ENCODE measurements at regions not wholly inside any gene's neighbourhood (a gene's known extent, or its start where the extent isn't known, plus 50 kb on each side); places are given as distances from the start of the nearest gene placed in this dataset.

DNA sequence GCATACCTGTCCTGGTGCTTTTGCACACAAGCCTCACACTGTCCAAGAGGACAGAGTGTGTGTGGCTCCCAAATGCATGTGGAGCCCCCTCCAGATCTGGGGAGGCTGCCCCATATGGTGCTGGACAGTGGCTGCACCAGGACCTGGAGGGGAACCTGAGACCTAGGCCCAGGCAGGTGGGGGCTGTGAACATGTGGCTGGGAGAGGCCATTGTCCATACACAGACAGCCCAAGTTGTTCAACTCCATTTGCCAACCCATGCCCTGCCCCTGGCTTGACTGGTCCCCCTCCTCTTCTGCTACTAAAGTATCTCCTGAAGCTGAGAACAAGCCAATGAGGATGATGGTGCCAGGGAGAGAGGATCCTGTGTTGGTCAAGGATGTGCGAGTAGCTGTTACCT lies 94.0 kb downstream of the ING1 start:
- no peak for ATAC-seq
- Histone ChIP-seq H3K36me3 (ENCODE audit: control insufficient read depth, insufficient read depth, low read length) (no peaks in the 10 kb centered on the region), H4K20me1 (replicated peaks; ENCODE audit: control insufficient read depth, insufficient read depth, low read length) (no peaks in the 10 kb centered on the region), H3K27ac (ENCODE audit: extremely low read depth, low read depth, low read length) (no peak overlapping the region), H3K4me1 (replicated peaks in 1 of 2; ENCODE audit: control insufficient read depth in 2 of 2, insufficient read depth in 2 of 2, low read length in 2 of 2) (peaks cover 0 to 6% of the 10 kb centered on the region in 2 experiments; a peak in 1 of 5 replicates), H3K4me2 (ENCODE audit: insufficient read depth, low read length) (no peak overlapping the region), H3K9me1 (ENCODE audit: control insufficient read depth, insufficient read depth, low read length) (no peaks in the 10 kb centered on the region), H3K79me2 (ENCODE audit: control insufficient read depth, insufficient read depth, low read length) (no peaks in the 10 kb centered on the region), H3K27me3 (ENCODE audit: control insufficient read depth in 2 of 2, insufficient read depth in 2 of 2, low read length in 2 of 2) (peaks cover 14 to 24% of the 10 kb centered on the region in 2 experiments; a peak in 4 of 5 replicates), H3K9ac (ENCODE audit: insufficient read depth in 1 of 2, low read depth in 2 of 2, low read length in 2 of 2) (no peak overlapping the region), H3K9me3 (replicated peaks; ENCODE audit: control insufficient read depth, insufficient read depth, low read depth, low read length) (no peaks in the 10 kb centered on the region), H2AFZ (ENCODE audit: low read depth, low read length) (no peak overlapping the region), H3K4me3 (no peak overlapping the region)
- no peak for TF ChIP-seq XRCC4 (IDR thresholded peaks at IDR 0.05; ENCODE audit: extremely low read depth, insufficient read depth, insufficient read length)
- TF ChIP-seq, protein P1, sequence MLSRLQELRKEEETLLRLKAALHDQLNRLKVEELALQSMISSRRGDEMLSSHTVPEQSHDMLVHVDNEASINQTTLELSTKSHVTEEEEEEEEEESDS (CRISPR knock-in tag; IDR thresholded peaks at IDR 0.05): no peak
- no peak for TF ChIP-seq ZBTB1 (CRISPR knock-in tag; IDR thresholded peaks at IDR 0.05; ENCODE audit: borderline replicate concordance, low read depth)
- no peak for TF ChIP-seq MCM2 (IDR thresholded peaks at IDR 0.05; ENCODE audit: low read depth)
- no peak for TF ChIP-seq HDGF (IDR thresholded peaks at IDR 0.05)
- TF ChIP-seq ZNF311 (CRISPR knock-in tag; IDR thresholded peaks at IDR 0.05): no peak
- no peak for TF ChIP-seq SP2 (IDR thresholded peaks at IDR 0.05; ENCODE audit: extremely low read depth, low read depth, low read length, poor library complexity, severe bottlenecking)
- no peak for TF ChIP-seq CREM (IDR thresholded peaks at IDR 0.05; ENCODE audit: low read depth)
- TF ChIP-seq NFE2L1 (tag; IDR thresholded peaks at IDR 0.05; ENCODE audit: borderline replicate concordance, low read depth): no peak
- POLR2A ChIA-PET: no interaction called here
- CTCF ChIA-PET (ENCODE audit: low intra/inter-chr PET ratio): no interaction called here
- BruUV-seq (replicated peaks): no TSS peak
- no peak for FAIRE-seq
- 0% methylated on average over 1 of the region's 1 CpG for WGBS (ENCODE audit: insufficient coverage, low coverage, missing lambda C conversion rate)
- in situ Hi-C loops (cut with MboI) (loop anchor here (25.0 kb wide), 1 partner anchor 255 kb away; no protein-coding TSS in a partner anchor), intact Hi-C loops (cut with micrococcal nuclease) (loop anchor here (5.0 kb wide), 1 partner anchor 605 kb away; no protein-coding TSS in a partner anchor)
- no peak for DNase-seq (ENCODE audit: extremely low read depth in 1 of 4, low spot score in 3 of 4)
